Endothelial cell of umbilical vein (primary cell): ENCODE measurements at regions not wholly inside any gene's neighbourhood (a gene's known extent, or its start where the extent isn't known, plus 50 kb on each side); places are given as distances from the start of the nearest gene placed in this dataset.
A peak's percentile ranks its signal among the peaks of the same experiment; 100 is the strongest.

Source experiments
- BruUV-seq: library from RNA; stranded (reverse); fragments of 400-500 nt; replicated peaks from 2 replicates; lab custom pipeline; 2021; lab: Mats Ljungman, UMichigan
- CTCF ChIA-PET: fragments of 300-600, 350-600 bp; sonication (Branson Sonifier 250); formaldehyde crosslinking; loops from one replicate; lab custom pipeline; 2021; ENCODE audit warnings: antibody characterized with exemption, inconsistent platforms; lab: Charles Lee
- POLR2A ChIA-PET: fragments of 300-600, 350-600 bp; sonication (Branson Sonifier 250); formaldehyde crosslinking; loops from one replicate; lab custom pipeline; 2021; ENCODE audit warnings: antibody characterized with exemption, inconsistent platforms; lab: Charles Lee
- DNase-seq: peaks from one replicate; pipeline ENCODE4 v3.0.0-alpha.2; 2011; ENCODE audit warnings: low read depth, low spot score
- FAIRE-seq: peaks from 2 replicates; lab custom pipeline; 2011; peaks lifted over from hg19 to GRCh38; lab: Jason Lieb, UNC
- H2AFZ ChIP-seq: 2 replicates; pipeline ENCODE4 v1.6.0; 2012; ENCODE audit warnings: low read depth, low read length, control low read depth, inconsistent platforms
- H3K27ac ChIP-seq: 2 replicates; pipeline ENCODE4 v1.5.1; 2011; ENCODE audit warnings: low read depth, mild to moderate bottlenecking, control low read depth, low read length, moderate library complexity; ENCODE audit not compliant: insufficient read depth
- H3K27me3 ChIP-seq, 2 experiments: 2 replicates each; pipeline versions ENCODE4 v1.6.0 to v1.6.1; 2011; ENCODE audit warnings: low read length in 2 of 2, mixed read lengths in 1 of 2; ENCODE audit not compliant: control insufficient read depth in 2 of 2, insufficient read depth in 2 of 2
- H3K36me3 ChIP-seq, 2 experiments: 2 replicates in 1 of 2; 3 replicates in 1 of 2; pipeline ENCODE4 v1.5.1; 2011; ENCODE audit warnings: low read length in 2 of 2, mild to moderate bottlenecking in 1 of 2, moderate library complexity in 1 of 2; ENCODE audit not compliant: control insufficient read depth in 2 of 2, insufficient read depth in 2 of 2; ENCODE audit errors: extremely low read depth in 1 of 2
- H3K4me1 ChIP-seq: 3 replicates; pipeline ENCODE4 v1.5.1; 2011; ENCODE audit warnings: mild to moderate bottlenecking, low read length; ENCODE audit not compliant: control insufficient read depth, insufficient read depth; ENCODE audit errors: extremely low read depth
- H3K4me2 ChIP-seq: 2 replicates; pipeline ENCODE4 v1.6.1; 2011; ENCODE audit warnings: low read length, control low read depth, mixed read lengths; ENCODE audit not compliant: insufficient read depth
- H3K4me3 ChIP-seq, 3 experiments: fragments of 200-600 bp in 1 of 3; sonication (generic), shearing (Covaris generic) in 1 of 3; replicated peaks in 1 of 3; 2 replicates each; pipeline ENCODE4 v1.5.1; 2011 to 2016; ENCODE audit warnings: control low read depth in 3 of 3, low read length in 3 of 3, mild to moderate bottlenecking in 2 of 3, inconsistent platforms in 1 of 3, low read depth in 1 of 3, moderate library complexity in 1 of 3; ENCODE audit not compliant: insufficient read depth in 1 of 3
- H3K79me2 ChIP-seq: 2 replicates; pipeline ENCODE4 v1.6.0; 2012; ENCODE audit warnings: low read length, inconsistent platforms; ENCODE audit not compliant: control insufficient read depth, insufficient read depth
- H3K9ac ChIP-seq: replicated peaks from 2 replicates; pipeline ENCODE3; 2011; ENCODE audit warnings: low read length, control low read depth; ENCODE audit not compliant: insufficient read depth; ENCODE audit errors: extremely low read depth
- H3K9me1 ChIP-seq: replicated peaks from 3 replicates; pipeline ENCODE4 v1.6.0; 2011; ENCODE audit warnings: mild to moderate bottlenecking, low read length; ENCODE audit not compliant: control insufficient read depth, insufficient read depth; ENCODE audit errors: extremely low read depth
- H3K9me3 ChIP-seq: replicated peaks from 2 replicates; pipeline ENCODE4 v1.5.1; 2012; ENCODE audit warnings: low read length, inconsistent platforms; ENCODE audit not compliant: control insufficient read depth, insufficient read depth
- H4K20me1 ChIP-seq: replicated peaks from 2 replicates; pipeline ENCODE3; 2011; ENCODE audit warnings: mild to moderate bottlenecking, low read length; ENCODE audit not compliant: control insufficient read depth, insufficient read depth; ENCODE audit errors: extremely low read depth
- CTCF ChIP-seq, 2 donors: IDR thresholded peaks; 1 replicate in 1 of 2; 2 replicates in 1 of 2; pipeline ENCODE4 v1.5.1; 2011; ENCODE audit warnings: low read length in 2 of 2, mild to moderate bottlenecking in 2 of 2, moderate library complexity in 2 of 2, control low read depth in 1 of 2, inconsistent platforms in 1 of 2, low read depth in 1 of 2; ENCODE audit not compliant: insufficient read depth in 1 of 2; ENCODE audit errors: extremely low read depth in 1 of 2
- EZH2 ChIP-seq: IDR thresholded peaks from 2 replicates; pipeline ENCODE4 v1.6.1; 2012; ENCODE audit warnings: borderline replicate concordance, low read depth, mild to moderate bottlenecking, moderate library complexity, low read length, inconsistent platforms; ENCODE audit not compliant: severe bottlenecking
- FOS ChIP-seq: IDR thresholded peaks from 2 replicates; pipeline ENCODE4 v1.6.1; 2011; ENCODE audit warnings: mild to moderate bottlenecking, low read length, moderate library complexity, borderline replicate concordance; ENCODE audit not compliant: insufficient read depth
- GATA2 ChIP-seq: IDR thresholded peaks from 2 replicates; pipeline ENCODE4 v1.7.0; 2011; ENCODE audit warnings: low read depth, mild to moderate bottlenecking, moderate library complexity, mixed read lengths, low read length; ENCODE audit not compliant: insufficient read length, insufficient read depth
- JUN ChIP-seq: IDR thresholded peaks from 2 replicates; pipeline ENCODE4 v1.6.1; 2011; ENCODE audit warnings: borderline replicate concordance, low read depth; ENCODE audit not compliant: insufficient read length, insufficient read depth
- MYC ChIP-seq: IDR thresholded peaks from one replicate; pipeline ENCODE4 v1.6.1; 2011; ENCODE audit warnings: mild to moderate bottlenecking, low read depth, low read length
- POLR2A ChIP-seq: IDR thresholded peaks from 2 replicates; pipeline ENCODE4 v1.6.1; 2012; ENCODE audit warnings: low read depth, mild to moderate bottlenecking, control low read depth, low read length
- POLR2AphosphoS5 ChIP-seq: IDR thresholded peaks from 2 replicates; pipeline ENCODE4 v1.6.1; 2012; ENCODE audit warnings: low read depth, mild to moderate bottlenecking, control low read depth, low read length, moderate library complexity; ENCODE audit not compliant: insufficient read depth
- dilution Hi-C: fragments of 300-500 bp; cut with MboI; formaldehyde crosslinking; loops from one replicate; pipeline ENCODE4 v1.15.0; 2019; ENCODE audit warnings: low sequenced_read_pairs; ENCODE audit not compliant: extremely low pct_ligation_motif_present
- intact Hi-C: fragments of 100-400 bp; cut with micrococcal nuclease; formaldehyde crosslinking; loops from one replicate; pipeline ENCODE4 v1.10.0; 2022
- TF ChIP-seq, protein P1 (sequence below): IDR thresholded peaks from 2 replicates; pipeline ENCODE4 v1.6.1; 2011; ENCODE audit not compliant: insufficient read depth, insufficient read length

- POLR2A ChIA-PET = no interaction called here
- Histone ChIP-seq H3K27me3 (no peaks in the 10 kb centered on the region), H3K36me3 (no peaks in the 10 kb centered on the region), H3K4me1 (peaks cover 32% of the 10 kb centered on the region), H3K9me1 (no peaks in the 10 kb centered on the region), H3K9ac (peak overlapping the region; percentile 91), H3K79me2 (no peaks in the 10 kb centered on the region), H3K4me3 (peak overlapping the region in 1 of 3 experiments; percentile 27), H2AFZ (peak overlapping the region; percentile 18), H3K4me2 (peak overlapping the region; percentile 77), H4K20me1 (no peaks in the 10 kb centered on the region), H3K9me3 (no peaks in the 10 kb centered on the region), H3K27ac (peak overlapping the region; percentile 98)
- dilution Hi-C loops = no loop called here
- intact Hi-C loops = loop anchor here (1.0 to 5.0 kb wide), 12 partner anchors 14 to 942 kb away; partner anchors contain the start of genes RPS24 and ZMIZ1
- DNase-seq = peak; percentile 94
- CTCF ChIA-PET = interaction anchor here (0.7 to 3.0 kb wide), 21 partner anchors 10 to 928 kb away, joined by 3 to 36 read pairs (median 4); no protein-coding TSS in a partner anchor
- FAIRE-seq = no peak
- TF ChIP-seq GATA2 (no peak), JUN (peak; percentile 81), EZH2 (no peak), POLR2AphosphoS5 (no peak), CTCF (IDR thresholded peaks at IDR 0.05; ENCODE audit: extremely low read depth in 1 of 2, insufficient read depth in 1 of 2, low read depth in 1 of 2, low read length in 2 of 2) (peak; percentile 70 to 75), FOS (peak; percentile 86), MYC (peak; percentile 63), POLR2A (no peak)
- TF ChIP-seq, protein P1, sequence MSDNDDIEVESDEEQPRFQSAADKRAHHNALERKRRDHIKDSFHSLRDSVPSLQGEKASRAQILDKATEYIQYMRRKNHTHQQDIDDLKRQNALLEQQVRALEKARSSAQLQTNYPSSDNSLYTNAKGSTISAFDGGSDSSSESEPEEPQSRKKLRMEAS = peak; percentile 83
- BruUV-seq = no TSS peak
Measured at GRCh38 chr10:78974617-78975317, 94.0 kb upstream of the ZMIZ1 start.
